ENCODE measurements at regions not wholly inside any gene's neighbourhood (a gene's known extent, or its start where the extent isn't known, plus 50 kb on each side); places are given as distances from the start of the nearest gene placed in this dataset.

DNA sequence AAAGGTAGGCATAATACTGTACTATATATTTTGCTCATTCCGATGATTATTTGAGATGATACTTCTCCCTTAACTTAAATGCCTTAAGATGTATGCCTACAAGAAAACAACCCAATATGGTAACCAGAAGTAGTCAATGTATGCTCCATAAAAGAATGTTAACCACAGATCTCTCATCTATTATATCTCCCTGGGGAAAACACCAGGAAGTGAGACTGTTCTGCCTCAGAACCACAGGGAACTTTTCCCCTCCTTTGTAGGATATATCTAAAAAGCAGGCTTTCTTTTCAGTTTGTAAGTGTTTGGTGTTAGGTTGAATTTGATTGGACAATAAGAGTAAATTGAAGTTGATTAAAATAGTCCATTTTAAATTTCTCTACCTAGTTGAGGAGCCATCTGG is 1160.5 kb upstream of the NXPH2 start:
- TF ChIP-seq TCF12 (IDR thresholded peaks at IDR 0.05) (no peak), EP300 (IDR thresholded peaks at IDR 0.05; ENCODE audit: borderline replicate concordance in 1 of 2, low read depth in 1 of 2, low read length in 1 of 2) (no peak), CHD2 (IDR thresholded peaks at IDR 0.05; ENCODE audit: low read length, partially characterized antibody) (no peak)
- TF ChIP-seq, protein P1, sequence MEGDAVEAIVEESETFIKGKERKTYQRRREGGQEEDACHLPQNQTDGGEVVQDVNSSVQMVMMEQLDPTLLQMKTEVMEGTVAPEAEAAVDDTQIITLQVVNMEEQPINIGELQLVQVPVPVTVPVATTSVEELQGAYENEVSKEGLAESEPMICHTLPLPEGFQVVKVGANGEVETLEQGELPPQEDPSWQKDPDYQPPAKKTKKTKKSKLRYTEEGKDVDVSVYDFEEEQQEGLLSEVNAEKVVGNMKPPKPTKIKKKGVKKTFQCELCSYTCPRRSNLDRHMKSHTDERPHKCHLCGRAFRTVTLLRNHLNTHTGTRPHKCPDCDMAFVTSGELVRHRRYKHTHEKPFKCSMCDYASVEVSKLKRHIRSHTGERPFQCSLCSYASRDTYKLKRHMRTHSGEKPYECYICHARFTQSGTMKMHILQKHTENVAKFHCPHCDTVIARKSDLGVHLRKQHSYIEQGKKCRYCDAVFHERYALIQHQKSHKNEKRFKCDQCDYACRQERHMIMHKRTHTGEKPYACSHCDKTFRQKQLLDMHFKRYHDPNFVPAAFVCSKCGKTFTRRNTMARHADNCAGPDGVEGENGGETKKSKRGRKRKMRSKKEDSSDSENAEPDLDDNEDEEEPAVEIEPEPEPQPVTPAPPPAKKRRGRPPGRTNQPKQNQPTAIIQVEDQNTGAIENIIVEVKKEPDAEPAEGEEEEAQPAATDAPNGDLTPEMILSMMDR (IDR thresholded peaks at IDR 0.05), result no peak

Measured in SK-N-SH (cell line).